ENCODE measurements at regions not wholly inside any gene's neighbourhood (a gene's known extent, or its start where the extent isn't known, plus 50 kb on each side); places are given as distances from the start of the nearest gene placed in this dataset.

GRCh38 chr5:126265917-126266316, 157.3 kb upstream of the GRAMD2B start:
- TF ChIP-seq CTCF (IDR thresholded peaks at IDR 0.05), result no peak
- TF ChIP-seq POLR2A (IDR thresholded peaks at IDR 0.05), result no peak
